Nucleus accumbens (tissue), 56 donors: ENCODE measurements at regions not wholly inside any gene's neighbourhood (a gene's known extent, or its start where the extent isn't known, plus 50 kb on each side); places are given as distances from the start of the nearest gene placed in this dataset.
"Not testable (repeated sequence)": the region's sequence is repeated elsewhere in the genome, so short reads cannot be mapped to it uniquely, and the experiment has no call there.

Experiments
- DNase-seq, 56 donors: peaks; one replicate each; lab custom pipeline; 2025; lab: John Stamatoyannopoulos, UW

DNA sequence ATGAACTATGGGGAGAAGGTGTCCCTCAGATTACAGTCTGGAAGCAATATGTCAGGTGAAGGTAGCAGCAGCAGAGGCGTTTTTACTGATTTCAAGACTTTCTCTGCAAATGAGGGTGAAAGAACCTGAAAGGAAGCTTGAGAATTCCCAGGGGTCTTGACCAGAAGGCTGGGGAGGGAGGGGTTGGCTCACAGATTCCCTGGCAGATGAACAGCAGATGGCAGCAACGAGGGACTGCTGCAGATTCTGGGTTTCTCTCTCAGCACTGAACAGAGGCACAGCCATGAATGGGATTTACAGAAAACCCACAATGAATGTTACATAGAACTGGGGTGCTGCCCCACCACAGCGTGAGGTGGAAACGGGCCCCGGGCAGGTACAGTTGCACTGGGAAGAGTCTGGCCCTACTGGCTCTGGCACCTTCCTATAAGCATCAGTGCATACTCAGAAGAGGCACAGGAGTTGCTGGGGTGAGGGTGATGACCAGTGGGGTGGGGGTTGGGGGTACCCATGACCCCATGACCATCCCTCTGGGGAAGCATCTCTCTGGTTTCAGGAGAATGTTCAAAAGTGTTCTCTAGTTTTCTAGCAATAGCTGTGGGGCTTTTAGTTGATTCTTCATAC lies 317.8 kb downstream of the SH2D4B start:
- DNase-seq = peak in 5 of 56 donors; percentile 0 to 6 (median 1)

DNA sequence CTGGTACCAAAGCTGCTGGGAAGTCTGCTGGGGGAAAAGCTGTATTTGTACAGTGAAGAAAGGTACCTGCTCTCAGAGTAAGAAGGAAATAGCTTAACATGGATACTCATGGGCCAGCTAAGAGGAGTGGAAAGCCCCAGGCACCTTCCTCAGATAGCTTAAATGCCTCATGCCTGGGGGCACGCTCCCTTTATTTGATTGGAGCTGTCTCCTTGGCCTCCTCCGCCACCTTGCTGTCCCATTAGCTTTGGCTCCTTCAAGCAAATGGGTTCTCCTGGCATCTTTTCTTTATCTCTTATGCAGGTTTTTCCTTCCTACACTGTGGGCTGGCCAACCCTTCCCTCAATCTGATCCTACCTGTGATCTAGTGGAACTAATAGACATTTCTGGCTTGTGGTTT lies 318.5 kb downstream of the SH2D4B start:
- DNase-seq = no peak

DNA sequence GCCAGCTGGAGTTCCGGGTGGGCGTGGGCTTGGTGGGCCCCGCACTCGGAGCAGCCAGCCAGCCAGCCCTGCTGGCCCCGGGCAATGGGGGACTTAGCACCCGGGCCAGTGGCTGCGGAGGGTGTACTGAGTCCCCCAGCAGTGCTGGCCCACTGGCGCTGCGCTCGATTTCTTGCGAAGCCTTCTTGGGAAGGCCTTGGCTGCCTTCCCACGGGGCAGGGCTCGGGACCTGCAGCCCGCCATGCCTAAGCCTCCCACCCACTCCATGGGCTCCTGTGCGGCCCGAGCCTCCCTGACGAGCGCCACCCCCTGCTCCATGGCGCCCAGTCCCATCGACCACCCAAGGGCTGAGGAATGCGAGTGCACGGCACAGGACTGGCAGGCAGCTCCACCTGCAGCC lies 321.6 kb downstream of the SH2D4B start:
- DNase-seq = not testable (repeated sequence)

DNA sequence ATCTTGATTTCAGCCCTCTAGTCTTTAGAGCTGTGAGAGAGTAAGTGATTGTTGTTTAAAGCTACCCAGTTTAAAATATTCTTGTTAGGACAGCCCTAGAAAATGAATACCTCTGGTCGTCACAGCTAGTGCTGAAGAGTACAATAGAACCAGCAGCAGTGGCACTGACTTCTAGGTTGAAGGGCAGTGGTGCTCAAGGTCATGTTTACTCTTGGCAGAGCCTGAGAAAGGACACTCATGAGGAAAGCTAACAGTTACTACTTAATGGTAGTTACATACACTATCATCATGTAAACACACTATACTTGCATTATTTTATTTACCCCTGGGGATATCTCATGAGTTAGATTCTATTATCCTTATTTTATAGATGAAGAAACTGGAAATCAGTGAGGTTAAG lies 323.0 kb downstream of the SH2D4B start:
- no peak for DNase-seq

DNA sequence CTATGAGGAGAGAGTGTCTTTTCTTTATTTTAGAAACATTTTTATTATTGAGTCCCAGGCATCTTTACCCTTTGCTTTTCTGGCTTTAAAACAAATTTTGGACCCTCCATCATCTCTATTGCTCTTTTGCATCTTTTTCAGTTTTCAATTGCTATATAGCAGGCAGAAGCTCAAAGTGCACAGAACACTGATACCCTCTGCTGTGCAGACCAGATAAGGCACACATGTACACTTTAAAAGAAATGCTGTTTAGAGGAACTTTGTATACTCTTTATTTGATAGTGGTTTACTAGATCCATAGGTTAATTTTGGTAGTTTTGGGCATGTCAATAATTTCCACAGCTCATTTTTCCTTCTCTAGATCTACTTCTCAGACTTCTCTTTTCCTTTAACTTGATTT lies 324.2 kb downstream of the SH2D4B start:
- no peak for DNase-seq

DNA sequence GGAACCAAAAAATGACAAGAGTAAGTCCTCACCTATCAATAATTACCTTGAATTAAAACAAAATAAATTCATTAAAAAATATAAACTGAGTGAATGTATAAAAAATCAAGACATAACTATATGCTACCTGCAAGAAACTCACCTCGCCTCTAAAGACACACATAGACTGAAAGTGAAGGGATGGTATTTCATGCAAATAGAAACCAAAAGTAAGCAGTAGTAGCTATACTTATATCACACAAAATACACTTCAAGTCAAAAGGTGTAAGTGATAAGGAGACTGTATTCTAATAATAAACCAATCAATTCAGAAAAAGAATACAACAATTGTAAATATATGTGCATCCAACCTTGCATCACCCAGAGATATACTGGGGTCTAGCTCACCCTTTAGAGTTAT lies 332.6 kb downstream of the SH2D4B start:
- DNase-seq = no peak

DNA sequence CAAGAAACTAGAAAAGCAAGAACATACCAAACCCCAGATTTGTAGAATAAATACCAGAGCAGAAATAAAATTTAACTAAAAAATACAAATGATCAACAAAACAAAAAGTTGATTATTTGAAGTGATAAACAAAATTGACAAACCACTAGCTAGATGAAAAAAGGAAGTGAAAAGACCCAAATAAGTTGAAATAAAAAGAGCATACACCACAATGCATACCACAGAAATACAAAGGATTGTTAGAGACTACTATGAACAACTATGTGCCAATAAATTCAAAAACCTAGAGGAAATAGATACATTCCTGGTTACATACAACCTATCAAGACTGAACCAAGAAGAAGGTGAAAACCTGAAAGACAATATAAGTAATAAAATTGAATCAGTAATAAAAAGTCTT lies 333.4 kb downstream of the SH2D4B start:
- no peak for DNase-seq

DNA sequence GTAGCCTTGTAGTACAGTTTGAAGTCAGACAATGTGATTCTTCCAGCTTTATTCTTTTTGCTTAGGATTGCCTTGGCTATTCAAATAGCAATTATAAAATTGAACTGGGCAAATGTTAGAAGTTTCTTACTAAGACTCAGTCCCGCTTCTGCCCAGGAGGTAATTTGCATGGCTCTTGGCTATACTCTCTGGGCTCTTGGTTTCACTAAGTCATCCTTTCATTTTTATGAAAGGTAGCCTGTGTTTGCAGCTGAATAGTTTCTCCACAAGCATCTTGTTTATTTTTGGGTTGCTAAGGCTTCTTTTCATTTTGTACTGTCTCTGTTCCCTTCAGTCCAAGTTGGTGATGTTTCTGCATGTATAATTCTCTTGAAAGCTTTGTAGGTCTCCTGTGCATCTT lies 340.6 kb downstream of the SH2D4B start:
- DNase-seq = no peak

DNA sequence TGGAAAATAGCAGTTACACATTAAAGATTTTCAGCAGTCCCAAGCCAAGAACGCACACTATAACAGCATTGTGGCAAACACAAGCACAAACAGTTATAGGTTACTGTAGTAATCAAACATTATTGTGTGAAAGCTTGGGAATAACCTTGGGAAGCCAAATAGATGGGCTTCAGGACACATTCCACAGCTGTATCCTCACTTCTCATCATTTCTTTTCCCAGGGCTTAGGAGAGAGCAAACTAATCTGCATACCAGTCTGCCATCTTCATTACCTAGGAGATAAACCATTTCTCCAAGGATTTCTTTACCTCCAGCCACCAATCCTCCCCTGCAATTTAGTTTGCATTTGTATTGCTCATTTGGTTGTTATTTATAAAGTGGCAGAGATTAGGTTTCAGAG lies 352.4 kb downstream of the SH2D4B start:
- no peak for DNase-seq

DNA sequence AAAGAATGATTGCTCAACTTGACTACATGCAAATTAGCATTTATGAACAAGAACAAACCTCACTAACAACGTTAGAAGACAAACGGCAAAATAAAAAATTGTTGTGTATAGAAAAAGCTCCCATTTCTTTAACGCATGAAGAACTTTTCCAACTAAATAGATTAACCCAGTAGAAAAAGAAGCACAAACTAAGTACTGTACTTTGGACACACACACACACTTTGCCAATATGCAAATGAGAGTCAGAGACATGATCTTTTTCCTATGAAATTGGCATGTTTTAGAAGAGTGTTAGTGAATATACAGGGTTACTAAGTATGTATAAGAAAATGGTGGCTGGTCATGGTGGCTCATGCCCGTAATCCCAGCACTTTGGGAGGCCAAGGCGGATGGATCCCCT lies 355.6 kb downstream of the SH2D4B start:
- DNase-seq = no peak

DNA sequence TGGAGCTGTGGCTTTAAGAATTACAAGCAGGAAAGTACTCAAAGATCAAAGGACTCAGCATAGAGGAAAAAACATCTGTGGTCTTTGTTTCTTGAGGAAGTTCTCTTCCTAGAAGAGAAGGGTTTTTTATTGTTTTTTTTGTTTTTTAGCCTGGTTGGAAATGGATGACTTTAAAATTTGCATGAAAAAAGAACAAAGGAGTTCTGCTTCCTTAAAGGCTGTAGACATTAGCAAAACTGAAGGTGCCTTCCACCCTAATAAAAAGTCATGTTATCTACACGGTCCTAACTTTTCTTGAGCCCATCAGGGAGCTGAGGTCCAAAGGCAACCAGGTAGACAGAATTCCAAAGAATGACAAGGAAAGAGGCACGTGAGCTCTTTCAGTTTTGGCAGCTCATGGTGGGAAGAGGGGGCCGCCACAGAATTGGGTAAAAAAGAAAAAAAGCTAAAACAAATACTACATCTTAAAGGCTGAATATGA lies 356.6 kb downstream of the SH2D4B start:
- DNase-seq = no peak

DNA sequence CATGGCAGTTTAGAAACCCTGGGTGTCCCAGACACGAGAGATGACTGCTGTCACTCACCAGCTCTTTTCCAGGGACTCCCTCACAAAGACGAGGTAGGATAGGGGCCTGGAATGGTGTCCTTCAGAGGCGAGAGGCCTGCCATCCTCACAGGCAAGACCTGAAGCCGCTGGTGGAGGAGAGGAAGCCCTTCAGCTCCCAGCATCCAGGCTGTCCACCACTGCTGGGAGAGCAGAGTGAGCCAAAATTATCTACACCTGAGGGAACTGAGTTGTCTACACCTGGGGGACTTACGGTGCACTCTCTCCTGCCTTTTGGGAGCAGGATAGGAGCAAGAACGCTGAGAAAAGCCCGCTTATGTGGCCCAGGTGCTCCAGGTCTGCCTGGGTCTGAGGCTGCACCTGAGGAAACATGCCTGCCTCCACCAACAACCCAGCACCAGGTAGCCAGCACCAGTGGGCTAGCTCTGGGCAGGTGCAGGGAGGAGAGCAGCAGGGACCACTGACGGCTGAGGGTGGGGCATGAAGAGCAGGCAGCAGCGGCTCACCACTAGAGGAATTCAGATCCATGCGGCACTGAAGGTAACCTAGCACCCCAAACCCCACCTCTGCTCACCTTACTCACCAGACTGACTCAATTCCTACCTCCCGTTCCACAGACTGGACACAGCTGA lies 357.2 kb downstream of the SH2D4B start:
- no peak for DNase-seq

DNA sequence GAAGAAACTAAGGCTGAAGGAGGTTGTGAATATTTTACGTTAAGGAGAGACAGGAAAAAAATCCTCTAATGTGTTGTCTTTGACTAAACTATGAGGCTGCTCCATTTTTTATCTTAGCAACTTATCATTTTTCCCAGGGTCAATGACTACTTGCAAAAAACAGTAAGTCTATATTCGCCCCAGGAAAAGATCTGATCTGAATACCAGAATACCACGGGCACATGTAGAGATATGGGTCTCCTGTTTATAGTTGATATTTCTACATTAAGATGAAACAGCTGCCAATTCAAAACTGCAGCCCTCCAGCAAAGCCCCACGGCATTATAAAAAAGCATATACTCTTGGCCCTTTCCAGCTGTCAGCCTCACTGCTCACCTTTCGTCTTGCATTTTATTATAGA lies 358.4 kb downstream of the SH2D4B start:
- no peak for DNase-seq

DNA sequence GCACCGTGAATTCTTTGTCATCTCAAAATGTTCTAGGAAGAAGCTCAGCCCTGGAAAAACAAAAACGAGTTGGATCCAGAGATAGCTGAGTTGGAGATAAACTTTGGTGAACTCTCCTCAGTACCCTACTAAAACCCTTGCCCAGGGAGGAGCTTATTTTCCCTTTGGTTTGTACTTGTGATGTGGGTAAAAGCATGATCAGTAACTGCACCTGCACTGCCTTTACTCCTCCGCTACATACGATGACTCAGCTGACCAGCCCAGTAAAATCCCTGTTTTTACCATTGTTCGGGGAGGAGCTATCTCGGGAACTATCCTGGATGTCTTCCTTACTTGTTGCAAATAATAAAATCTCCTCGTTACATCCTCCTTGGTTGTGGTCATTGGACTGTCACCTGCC lies 359.3 kb downstream of the SH2D4B start:
- no peak for DNase-seq

DNA sequence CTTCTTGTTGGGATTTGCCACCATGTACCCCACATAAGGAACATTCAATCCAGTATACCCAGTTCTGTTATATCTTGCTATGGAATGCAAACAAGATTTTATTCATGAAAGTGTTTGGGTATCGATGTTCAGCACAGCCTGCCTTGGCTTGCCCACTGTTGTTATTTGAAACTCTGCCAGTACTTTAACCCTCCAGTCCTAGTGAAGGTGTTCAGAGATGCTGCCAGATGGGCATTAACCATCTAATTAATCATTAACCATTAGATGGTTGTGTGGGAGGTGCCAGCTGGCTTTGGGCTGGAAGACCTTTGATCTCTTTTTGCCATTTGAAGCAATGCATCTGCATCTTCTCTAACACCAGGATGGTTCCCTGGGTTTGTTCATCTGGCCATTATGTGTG lies 363.0 kb downstream of the SH2D4B start:
- no peak for DNase-seq

DNA sequence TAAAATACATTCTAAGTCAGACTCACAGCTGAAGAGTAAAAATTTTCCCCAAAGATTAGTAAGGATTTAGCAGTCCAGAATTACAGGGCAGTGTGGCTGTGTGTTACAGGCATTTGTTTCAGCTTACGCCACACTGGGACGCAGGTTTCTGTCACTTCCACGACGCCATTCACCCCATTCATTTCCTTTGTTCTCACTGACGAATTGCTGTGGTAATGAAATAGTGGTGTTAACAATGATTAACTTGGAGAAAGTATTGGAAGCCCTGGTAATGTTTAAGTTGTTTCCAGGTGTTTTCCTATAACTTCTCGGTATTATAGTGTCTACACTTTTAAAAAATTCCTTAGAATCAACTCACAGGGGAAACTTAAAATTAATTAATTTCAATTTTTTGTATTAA lies 370.9 kb downstream of the SH2D4B start:
- no peak for DNase-seq

DNA sequence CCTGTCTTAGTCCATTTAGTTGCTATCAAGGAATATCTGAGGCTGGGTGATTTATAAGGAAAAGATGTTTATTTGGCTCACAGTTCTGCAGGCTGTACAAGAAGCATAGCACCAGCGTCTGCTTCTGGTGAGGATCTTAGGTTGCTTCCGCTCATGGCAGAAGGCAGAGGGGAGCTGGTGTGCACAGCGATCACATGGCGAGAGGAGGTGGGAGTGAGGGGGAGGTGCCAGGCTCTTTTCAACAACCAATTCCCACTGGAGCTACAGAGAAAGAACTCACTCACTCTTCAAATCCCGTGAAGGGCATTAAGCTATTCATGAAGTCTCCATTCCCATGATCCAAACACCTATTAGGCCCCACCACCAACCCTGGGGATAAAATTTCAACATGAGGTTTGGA lies 371.6 kb downstream of the SH2D4B start:
- DNase-seq = no peak

DNA sequence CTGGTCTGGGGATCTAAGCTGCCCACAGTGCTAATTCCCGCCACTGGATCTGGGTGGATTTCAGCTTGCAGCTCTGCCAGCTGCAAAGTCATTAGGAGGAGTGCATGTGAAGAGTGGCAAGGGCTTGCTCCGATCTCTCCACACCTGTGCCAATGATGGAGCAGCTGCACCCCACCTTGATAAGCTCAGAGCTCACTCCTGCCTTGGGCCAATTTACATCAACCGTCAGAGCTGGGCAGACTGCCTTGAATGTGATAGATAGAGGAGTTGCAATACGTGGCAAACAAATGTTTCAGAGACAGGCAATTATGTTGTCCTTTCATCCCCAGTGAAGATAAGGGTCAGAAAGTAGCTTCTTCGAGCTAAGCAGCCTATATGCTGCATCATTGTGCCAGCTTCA lies 379.9 kb downstream of the SH2D4B start:
- DNase-seq = no peak

DNA sequence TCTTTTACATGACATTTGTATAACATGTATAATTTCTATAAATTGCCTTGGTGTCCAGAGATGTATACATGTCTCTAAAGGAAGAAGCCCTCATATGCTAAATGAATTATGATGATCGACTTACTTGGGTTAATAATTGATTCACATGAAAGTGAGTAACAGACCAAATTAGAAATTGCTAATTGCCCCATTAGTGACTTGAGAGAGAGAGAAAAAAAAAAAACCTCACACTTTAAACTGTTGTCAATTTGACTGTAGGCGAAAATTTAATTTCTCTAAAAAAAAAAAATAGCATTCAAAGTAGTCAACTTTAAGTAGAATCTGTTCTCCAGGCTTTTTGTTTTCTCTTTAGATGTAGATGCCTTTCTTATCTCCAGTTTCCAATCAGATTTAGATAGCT lies 383.3 kb downstream of the SH2D4B start:
- DNase-seq = no peak

DNA sequence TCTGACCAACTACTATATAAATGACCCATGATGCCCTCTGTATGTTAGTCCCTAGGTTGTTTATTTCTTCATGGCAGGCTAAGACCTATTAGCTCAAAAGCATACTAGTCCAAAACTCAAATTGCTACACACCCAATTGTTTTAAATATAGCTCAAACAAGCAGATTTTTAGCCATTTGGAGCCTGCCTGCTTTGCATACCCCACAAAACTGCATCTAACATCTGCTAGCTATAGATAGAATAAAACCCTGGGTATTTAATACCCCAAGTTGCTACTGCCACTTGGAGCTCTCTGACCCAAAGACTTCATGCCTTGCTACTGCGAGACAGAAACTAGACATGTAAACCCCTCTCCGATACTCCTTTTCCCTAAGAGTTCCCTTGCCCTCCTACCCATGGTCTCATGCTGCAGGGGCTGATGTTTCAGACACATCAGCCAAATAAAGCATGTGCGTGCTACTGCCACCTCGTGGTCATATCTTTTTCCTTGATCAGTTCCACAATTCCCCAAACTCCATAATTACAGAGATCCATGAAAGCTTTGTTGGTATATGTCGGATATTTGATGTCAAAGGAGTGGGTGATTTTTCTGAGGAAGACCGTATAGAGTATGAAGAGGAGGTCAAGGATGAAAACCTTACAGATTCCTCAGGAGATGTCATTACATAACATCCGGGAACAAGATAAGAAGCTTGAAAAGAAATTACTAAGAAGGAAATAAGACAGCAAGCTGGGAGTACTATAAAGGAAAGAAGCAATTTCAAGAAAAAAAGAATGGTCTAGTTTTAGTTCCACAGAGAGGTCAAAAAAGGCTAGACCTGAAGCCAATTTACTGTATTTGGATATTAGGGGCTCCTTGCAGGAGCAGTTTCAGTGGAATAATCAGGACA lies 386.6 kb downstream of the SH2D4B start:
- DNase-seq = peak in 22 of 56 donors; percentile 3 to 61 (median 12)

DNA sequence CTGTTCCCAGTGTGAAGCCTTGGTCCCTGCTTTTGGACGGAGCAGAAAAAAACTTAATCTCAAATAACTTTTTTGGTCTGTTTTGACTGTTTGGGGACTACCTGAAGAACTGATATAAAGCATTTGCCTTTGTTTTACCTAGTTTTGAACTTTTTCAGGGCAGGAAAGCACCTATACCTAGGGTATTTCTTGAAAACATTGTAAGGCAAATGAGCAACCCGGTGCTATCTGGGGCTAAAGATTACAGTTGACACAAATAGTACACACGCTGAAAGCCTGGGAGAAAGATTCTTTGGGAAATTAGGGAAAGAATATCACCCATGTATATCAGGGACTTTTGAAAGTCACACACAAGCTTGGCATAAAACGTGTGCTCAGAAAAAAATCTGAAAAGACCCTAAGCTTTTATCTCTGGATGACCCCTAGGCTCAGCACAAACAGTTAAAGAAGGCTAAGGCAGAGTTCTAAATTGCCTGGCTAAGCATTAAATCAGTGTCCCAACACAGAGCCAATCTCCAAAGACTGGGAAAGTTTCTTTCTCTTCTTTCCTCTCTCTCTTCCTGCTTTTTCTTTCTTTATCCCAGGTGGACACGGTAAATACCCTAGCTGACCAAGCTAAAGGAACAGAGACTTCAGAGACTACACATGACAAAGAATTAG lies 389.8 kb downstream of the SH2D4B start:
- no peak for DNase-seq
